ENCODE measurements at regions not wholly inside any gene's neighbourhood (a gene's known extent, or its start where the extent isn't known, plus 50 kb on each side); places are given as distances from the start of the nearest gene placed in this dataset.

GRCh38 chr2:175552902-175553301, 371.4 kb upstream of the ATP5MC3 start:
- DNase-seq, result no peak

GRCh38 chr2:175540421-175540820, 358.9 kb upstream of the ATP5MC3 start:
- DNase-seq, result no peak

GRCh38 chr2:175539122-175539521, 357.6 kb upstream of the ATP5MC3 start:
- no peak for DNase-seq

GRCh38 chr2:175536059-175536458, 354.5 kb upstream of the ATP5MC3 start:
- no peak for DNase-seq

GRCh38 chr2:175535631-175536030, 354.1 kb upstream of the ATP5MC3 start:
- DNase-seq, result peak; percentile 35

GRCh38 chr2:175525975-175526374, 344.5 kb upstream of the ATP5MC3 start:
- no peak for DNase-seq

- no peak for DNase-seq
Measured at GRCh38 chr2:175523001-175523400, 341.5 kb upstream of the ATP5MC3 start.

GRCh38 chr2:175518206-175518605, 336.7 kb upstream of the ATP5MC3 start:
- no peak for DNase-seq

GRCh38 chr2:175516555-175516954, 335.0 kb upstream of the ATP5MC3 start:
- DNase-seq, result no peak

- no peak for DNase-seq
Measured at GRCh38 chr2:175500255-175500654, 318.7 kb upstream of the ATP5MC3 start.

GRCh38 chr2:175490360-175490791, 308.9 kb upstream of the ATP5MC3 start:
- no peak for DNase-seq

- DNase-seq, result no peak
Measured at GRCh38 chr2:175478096-175478768, 296.7 kb upstream of the ATP5MC3 start.

GRCh38 chr2:175476948-175477347, 295.4 kb upstream of the ATP5MC3 start:
- no peak for DNase-seq

GRCh38 chr2:175476374-175476773, 294.9 kb upstream of the ATP5MC3 start:
- DNase-seq, result no peak

- no peak for DNase-seq
Measured at GRCh38 chr2:175475130-175475529, 293.6 kb upstream of the ATP5MC3 start.

GRCh38 chr2:175468431-175469098, 287.1 kb upstream of the ATP5MC3 start:
- no peak for DNase-seq

- DNase-seq, result no peak
Measured at GRCh38 chr2:175465101-175465500, 283.6 kb upstream of the ATP5MC3 start.

GRCh38 chr2:175464311-175464670, 282.8 kb upstream of the ATP5MC3 start:
- DNase-seq, result no peak

- DNase-seq, result no peak
Measured at GRCh38 chr2:175463589-175464310, 282.2 kb upstream of the ATP5MC3 start.

- DNase-seq, result no peak
Measured at GRCh38 chr2:175463169-175463568, 281.7 kb upstream of the ATP5MC3 start.

- no peak for DNase-seq
Measured at GRCh38 chr2:175462246-175462645, 280.7 kb upstream of the ATP5MC3 start.

- no peak for DNase-seq
Measured at GRCh38 chr2:175461839-175462238, 280.3 kb upstream of the ATP5MC3 start.

- DNase-seq, result no peak
Measured at GRCh38 chr2:175457895-175458448, 276.5 kb upstream of the ATP5MC3 start.

- no peak for DNase-seq
Measured at GRCh38 chr2:175454953-175455389, 273.5 kb upstream of the ATP5MC3 start.

All from fibroblast of skin of right quadriceps (primary cell).